Osteoblast (primary cell): ENCODE measurements at regions not wholly inside any gene's neighbourhood (a gene's known extent, or its start where the extent isn't known, plus 50 kb on each side); places are given as distances from the start of the nearest gene placed in this dataset.

ENCODE experiments used
- DNase-seq: peaks from one replicate; pipeline ENCODE4 v3.0.0; 2011; ENCODE audit warnings: low spot score, mixed read lengths; ENCODE audit not compliant: insufficient read length; ENCODE audit errors: missing footprints
- H2AFZ ChIP-seq: 2 replicates; pipeline ENCODE4 v1.6.0; 2011; ENCODE audit warnings: mild to moderate bottlenecking, low read length
- H3K27ac ChIP-seq: 2 replicates; pipeline ENCODE4 v1.5.1; 2011; ENCODE audit warnings: mild to moderate bottlenecking, low read depth, low read length, moderate library complexity
- H3K27me3 ChIP-seq: 2 replicates; pipeline ENCODE4 v1.6.0; 2012; ENCODE audit warnings: mild to moderate bottlenecking, control low read depth, inconsistent platforms, low read length, moderate library complexity; ENCODE audit not compliant: insufficient read depth
- H3K36me3 ChIP-seq: 2 replicates; pipeline ENCODE4 v1.5.1; 2011; ENCODE audit warnings: mild to moderate bottlenecking, low read length, control low read depth, moderate library complexity; ENCODE audit not compliant: insufficient read depth
- H3K4me1 ChIP-seq: 2 replicates; pipeline ENCODE4 v1.5.1; 2011; ENCODE audit warnings: mild to moderate bottlenecking, low read length, control low read depth, moderate library complexity; ENCODE audit not compliant: insufficient read depth
- H3K4me2 ChIP-seq: 2 replicates; pipeline ENCODE4 v1.6.0; 2011; ENCODE audit warnings: mild to moderate bottlenecking, low read length; ENCODE audit not compliant: insufficient read depth
- H3K4me3 ChIP-seq: fragments of 200-600 bp; sonication (generic); 3 replicates; pipeline ENCODE4 v1.5.1; 2012; ENCODE audit warnings: mild to moderate bottlenecking, low read length, inconsistent platforms; ENCODE audit not compliant: insufficient read depth
- H3K79me2 ChIP-seq: 2 replicates; pipeline ENCODE4 v1.6.0; 2012; ENCODE audit warnings: mild to moderate bottlenecking, low read length, control low read depth, inconsistent platforms; ENCODE audit not compliant: insufficient read depth
- H3K9me3 ChIP-seq: 2 replicates; pipeline ENCODE4 v1.5.1; 2011; ENCODE audit warnings: low read depth, low read length, control low read depth
- H4K20me1 ChIP-seq: 2 replicates; pipeline ENCODE4 v1.6.0; 2012; ENCODE audit warnings: mild to moderate bottlenecking, low read length, control low read depth; ENCODE audit not compliant: insufficient read depth
- TF ChIP-seq, protein P1 (sequence below): IDR thresholded peaks from 2 replicates; pipeline ENCODE4 v1.5.1; 2011; ENCODE audit warnings: mild to moderate bottlenecking, low read depth, low read length, moderate library complexity; ENCODE audit errors: extremely low read depth

DNA sequence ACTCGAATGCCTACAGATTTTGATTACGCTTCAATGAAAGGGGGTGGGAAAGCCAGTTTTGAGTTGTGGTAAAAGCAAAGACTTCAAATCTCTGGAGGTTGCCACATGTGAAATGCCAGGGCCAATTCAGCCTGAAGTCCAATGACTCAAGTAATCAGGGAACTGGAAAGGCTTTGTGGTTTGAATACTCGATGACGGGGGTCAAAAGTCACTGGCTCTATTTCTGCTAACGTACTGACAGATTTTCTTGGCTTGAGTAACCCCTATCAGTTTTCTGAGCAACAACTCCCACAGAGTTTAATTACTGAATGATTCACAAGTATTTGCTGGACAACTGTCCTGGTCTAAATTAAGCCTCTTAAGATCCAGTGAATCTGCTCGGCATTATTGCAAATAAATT, 152.2 kb downstream of the SIPA1L2 start:
- Histone ChIP-seq H3K4me3 (no peak overlapping the region), H3K27me3 (no peaks in the 10 kb centered on the region), H4K20me1 (no peaks in the 10 kb centered on the region), H2AFZ (no peak overlapping the region), H3K79me2 (no peaks in the 10 kb centered on the region), H3K36me3 (no peaks in the 10 kb centered on the region), H3K4me1 (peaks cover 51% of the 10 kb centered on the region), H3K27ac (peak overlapping the region; percentile 68), H3K4me2 (peak overlapping the region; percentile 63), H3K9me3 (no peaks in the 10 kb centered on the region)
- DNase-seq: peak; percentile 68
- TF ChIP-seq, protein P1, sequence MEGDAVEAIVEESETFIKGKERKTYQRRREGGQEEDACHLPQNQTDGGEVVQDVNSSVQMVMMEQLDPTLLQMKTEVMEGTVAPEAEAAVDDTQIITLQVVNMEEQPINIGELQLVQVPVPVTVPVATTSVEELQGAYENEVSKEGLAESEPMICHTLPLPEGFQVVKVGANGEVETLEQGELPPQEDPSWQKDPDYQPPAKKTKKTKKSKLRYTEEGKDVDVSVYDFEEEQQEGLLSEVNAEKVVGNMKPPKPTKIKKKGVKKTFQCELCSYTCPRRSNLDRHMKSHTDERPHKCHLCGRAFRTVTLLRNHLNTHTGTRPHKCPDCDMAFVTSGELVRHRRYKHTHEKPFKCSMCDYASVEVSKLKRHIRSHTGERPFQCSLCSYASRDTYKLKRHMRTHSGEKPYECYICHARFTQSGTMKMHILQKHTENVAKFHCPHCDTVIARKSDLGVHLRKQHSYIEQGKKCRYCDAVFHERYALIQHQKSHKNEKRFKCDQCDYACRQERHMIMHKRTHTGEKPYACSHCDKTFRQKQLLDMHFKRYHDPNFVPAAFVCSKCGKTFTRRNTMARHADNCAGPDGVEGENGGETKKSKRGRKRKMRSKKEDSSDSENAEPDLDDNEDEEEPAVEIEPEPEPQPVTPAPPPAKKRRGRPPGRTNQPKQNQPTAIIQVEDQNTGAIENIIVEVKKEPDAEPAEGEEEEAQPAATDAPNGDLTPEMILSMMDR: no peak

GRCh38 chr1:232476538-232476950, 153.4 kb downstream of the SIPA1L2 start:
- H3K4me3 ChIP-seq: no peak overlapping the region
- H3K36me3 ChIP-seq: no peaks in the 10 kb centered on the region
- no peak for DNase-seq
- H3K79me2 ChIP-seq: no peaks in the 10 kb centered on the region
- H4K20me1 ChIP-seq: no peaks in the 10 kb centered on the region
- H3K27ac ChIP-seq: peak overlapping the region; percentile 68
- TF ChIP-seq, protein P1: no peak
- peaks cover 60% of the 10 kb centered on the region for H3K4me1 ChIP-seq
- no peaks in the 10 kb centered on the region for H3K9me3 ChIP-seq
- peak overlapping the region; percentile 38 for H3K4me2 ChIP-seq
- no peaks in the 10 kb centered on the region for H3K27me3 ChIP-seq
- no peak overlapping the region for H2AFZ ChIP-seq

GRCh38 chr1:232474826-232475225, 155.1 kb downstream of the SIPA1L2 start:
- Histone ChIP-seq H3K4me2 (peak overlapping the region; percentile 8), H4K20me1 (no peaks in the 10 kb centered on the region), H2AFZ (no peak overlapping the region), H3K27ac (no peak overlapping the region), H3K4me1 (peaks cover 60% of the 10 kb centered on the region), H3K9me3 (no peaks in the 10 kb centered on the region), H3K27me3 (no peaks in the 10 kb centered on the region), H3K4me3 (no peak overlapping the region), H3K79me2 (no peaks in the 10 kb centered on the region), H3K36me3 (no peaks in the 10 kb centered on the region)
- DNase-seq: no peak
- TF ChIP-seq, protein P1: no peak

GRCh38 chr1:232473900-232474299, 156.0 kb downstream of the SIPA1L2 start:
- Histone ChIP-seq H3K27me3 (no peaks in the 10 kb centered on the region), H3K36me3 (no peaks in the 10 kb centered on the region), H4K20me1 (no peaks in the 10 kb centered on the region), H2AFZ (no peak overlapping the region), H3K4me3 (no peak overlapping the region), H3K4me1 (peaks cover 60% of the 10 kb centered on the region), H3K9me3 (no peaks in the 10 kb centered on the region), H3K79me2 (no peaks in the 10 kb centered on the region), H3K4me2 (no peak overlapping the region), H3K27ac (peak overlapping the region; percentile 84)
- no peak for DNase-seq
- TF ChIP-seq, protein P1: no peak
